Fibroblast of mammary gland (primary cell): ENCODE measurements at regions not wholly inside any gene's neighbourhood (a gene's known extent, or its start where the extent isn't known, plus 50 kb on each side); places are given as distances from the start of the nearest gene placed in this dataset.
"Not testable (repeated sequence)": the region's sequence is repeated elsewhere in the genome, so short reads cannot be mapped to it uniquely, and the experiment has no call there.

Experiments used
- DNase-seq: peaks from one replicate; pipeline ENCODE4 v3.0.0-alpha.2; 2010; ENCODE audit warnings: low read depth
- H3K4me3 ChIP-seq: 2 replicates; pipeline ENCODE4 v1.5.1; 2011; ENCODE audit warnings: low read depth, mild to moderate bottlenecking, low read length, moderate library complexity; ENCODE audit not compliant: control insufficient read depth
- CTCF ChIP-seq: conservative IDR thresholded peaks from 2 replicates; pipeline ENCODE4 v1.5.1; 2011; ENCODE audit warnings: low read depth, low read length, inconsistent platforms; ENCODE audit not compliant: control insufficient read depth, insufficient read depth

GRCh38 chr7:121610243-121610642 is 214.1 kb upstream of the FAM3C start:
- H3K4me3 ChIP-seq, result no peak overlapping the region
- DNase-seq, result no peak
- no peak for TF ChIP-seq CTCF

GRCh38 chr7:121609208-121609607 is 213.1 kb upstream of the FAM3C start:
- H3K4me3 ChIP-seq, result no peak overlapping the region
- TF ChIP-seq CTCF, result no peak
- no peak for DNase-seq

- H3K4me3 ChIP-seq, result no peak overlapping the region
- DNase-seq, result no peak
- TF ChIP-seq CTCF, result no peak
Measured at GRCh38 chr7:121608785-121609184, 212.7 kb upstream of the FAM3C start.

GRCh38 chr7:121608183-121608582 is 212.1 kb upstream of the FAM3C start:
- DNase-seq, H3K4me3 ChIP-seq: not testable (repeated sequence)

- no peak overlapping the region for H3K4me3 ChIP-seq
- DNase-seq, result peak; percentile 11
Measured at GRCh38 chr7:121605317-121605680, 209.2 kb upstream of the FAM3C start.

GRCh38 chr7:121604627-121605316 is 208.7 kb upstream of the FAM3C start:
- H3K4me3 ChIP-seq, result no peak overlapping the region
- peak; percentile 70 for DNase-seq
- TF ChIP-seq CTCF, result no peak

More at GRCh38 chr7:121605317-121605680, 209.2 kb upstream of the FAM3C start:
- peak; percentile 9 for TF ChIP-seq CTCF

- DNase-seq, result no peak
- H3K4me3 ChIP-seq, result no peak overlapping the region
- TF ChIP-seq CTCF, result no peak
Measured at GRCh38 chr7:121603886-121604285, 207.8 kb upstream of the FAM3C start.
